ENCODE measurements at regions not wholly inside any gene's neighbourhood (a gene's known extent, or its start where the extent isn't known, plus 50 kb on each side); places are given as distances from the start of the nearest gene placed in this dataset.

- TF ChIP-seq, protein P1, sequence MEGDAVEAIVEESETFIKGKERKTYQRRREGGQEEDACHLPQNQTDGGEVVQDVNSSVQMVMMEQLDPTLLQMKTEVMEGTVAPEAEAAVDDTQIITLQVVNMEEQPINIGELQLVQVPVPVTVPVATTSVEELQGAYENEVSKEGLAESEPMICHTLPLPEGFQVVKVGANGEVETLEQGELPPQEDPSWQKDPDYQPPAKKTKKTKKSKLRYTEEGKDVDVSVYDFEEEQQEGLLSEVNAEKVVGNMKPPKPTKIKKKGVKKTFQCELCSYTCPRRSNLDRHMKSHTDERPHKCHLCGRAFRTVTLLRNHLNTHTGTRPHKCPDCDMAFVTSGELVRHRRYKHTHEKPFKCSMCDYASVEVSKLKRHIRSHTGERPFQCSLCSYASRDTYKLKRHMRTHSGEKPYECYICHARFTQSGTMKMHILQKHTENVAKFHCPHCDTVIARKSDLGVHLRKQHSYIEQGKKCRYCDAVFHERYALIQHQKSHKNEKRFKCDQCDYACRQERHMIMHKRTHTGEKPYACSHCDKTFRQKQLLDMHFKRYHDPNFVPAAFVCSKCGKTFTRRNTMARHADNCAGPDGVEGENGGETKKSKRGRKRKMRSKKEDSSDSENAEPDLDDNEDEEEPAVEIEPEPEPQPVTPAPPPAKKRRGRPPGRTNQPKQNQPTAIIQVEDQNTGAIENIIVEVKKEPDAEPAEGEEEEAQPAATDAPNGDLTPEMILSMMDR (IDR thresholded peaks at IDR 0.05), result no peak
- TF ChIP-seq SIN3A (IDR thresholded peaks at IDR 0.05; ENCODE audit: borderline replicate concordance, insufficient read depth, low read depth, low read length) (no peak), POLR2AphosphoS5 (IDR thresholded peaks at IDR 0.05; ENCODE audit: low read depth, low read length) (no peak), TCF7L2 (IDR thresholded peaks at IDR 0.05; ENCODE audit: low read depth, low read length) (no peak)
- TF ChIP-seq, protein P2, sequence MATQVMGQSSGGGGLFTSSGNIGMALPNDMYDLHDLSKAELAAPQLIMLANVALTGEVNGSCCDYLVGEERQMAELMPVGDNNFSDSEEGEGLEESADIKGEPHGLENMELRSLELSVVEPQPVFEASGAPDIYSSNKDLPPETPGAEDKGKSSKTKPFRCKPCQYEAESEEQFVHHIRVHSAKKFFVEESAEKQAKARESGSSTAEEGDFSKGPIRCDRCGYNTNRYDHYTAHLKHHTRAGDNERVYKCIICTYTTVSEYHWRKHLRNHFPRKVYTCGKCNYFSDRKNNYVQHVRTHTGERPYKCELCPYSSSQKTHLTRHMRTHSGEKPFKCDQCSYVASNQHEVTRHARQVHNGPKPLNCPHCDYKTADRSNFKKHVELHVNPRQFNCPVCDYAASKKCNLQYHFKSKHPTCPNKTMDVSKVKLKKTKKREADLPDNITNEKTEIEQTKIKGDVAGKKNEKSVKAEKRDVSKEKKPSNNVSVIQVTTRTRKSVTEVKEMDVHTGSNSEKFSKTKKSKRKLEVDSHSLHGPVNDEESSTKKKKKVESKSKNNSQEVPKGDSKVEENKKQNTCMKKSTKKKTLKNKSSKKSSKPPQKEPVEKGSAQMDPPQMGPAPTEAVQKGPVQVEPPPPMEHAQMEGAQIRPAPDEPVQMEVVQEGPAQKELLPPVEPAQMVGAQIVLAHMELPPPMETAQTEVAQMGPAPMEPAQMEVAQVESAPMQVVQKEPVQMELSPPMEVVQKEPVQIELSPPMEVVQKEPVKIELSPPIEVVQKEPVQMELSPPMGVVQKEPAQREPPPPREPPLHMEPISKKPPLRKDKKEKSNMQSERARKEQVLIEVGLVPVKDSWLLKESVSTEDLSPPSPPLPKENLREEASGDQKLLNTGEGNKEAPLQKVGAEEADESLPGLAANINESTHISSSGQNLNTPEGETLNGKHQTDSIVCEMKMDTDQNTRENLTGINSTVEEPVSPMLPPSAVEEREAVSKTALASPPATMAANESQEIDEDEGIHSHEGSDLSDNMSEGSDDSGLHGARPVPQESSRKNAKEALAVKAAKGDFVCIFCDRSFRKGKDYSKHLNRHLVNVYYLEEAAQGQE (IDR thresholded peaks at IDR 0.05; ENCODE audit: insufficient read depth in 1 of 2, low read depth in 2 of 2, low read length in 1 of 2), result no peak
Measured at GRCh38 chr10:106083572-106083971, 1080.9 kb downstream of the SORCS1 start.

Measured in Panc1 (cell line).